Activated CD4-positive, alpha-beta T cell treated with anti-CD3 and anti-CD28 coated beads, Interleukin-2, Interleukin-6, amounts not matched to agents 100 ng/mL and 50 ng/mL, durations not matched to agents 16 hours and 8 hours (primary cell): ENCODE measurements at regions not wholly inside any gene's neighbourhood (a gene's known extent, or its start where the extent isn't known, plus 50 kb on each side); places are given as distances from the start of the nearest gene placed in this dataset.

Source experiments
- DNase-seq: peaks from one replicate; pipeline ENCODE4 v3.0.0-alpha.2; 2020

DNA sequence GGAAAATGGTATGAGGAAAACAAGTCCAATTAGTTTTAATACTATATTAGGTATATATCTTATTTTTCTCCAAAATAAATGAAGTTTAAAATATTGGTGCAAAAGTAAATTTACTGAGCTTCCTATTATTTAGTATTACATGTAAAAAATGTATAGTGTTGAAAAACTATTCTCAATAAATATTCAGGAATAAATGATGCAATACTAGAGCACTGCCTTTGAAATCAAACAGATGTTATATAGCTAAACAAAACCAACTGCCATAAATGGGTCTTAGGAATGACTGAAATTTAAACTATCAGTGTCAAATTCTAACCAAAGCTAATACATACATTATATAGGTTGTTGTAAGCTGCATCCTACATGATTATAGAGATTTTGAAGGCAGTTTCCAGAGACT is 1434.0 kb upstream of the LRRTM3 start:
- DNase-seq: no peak

DNA sequence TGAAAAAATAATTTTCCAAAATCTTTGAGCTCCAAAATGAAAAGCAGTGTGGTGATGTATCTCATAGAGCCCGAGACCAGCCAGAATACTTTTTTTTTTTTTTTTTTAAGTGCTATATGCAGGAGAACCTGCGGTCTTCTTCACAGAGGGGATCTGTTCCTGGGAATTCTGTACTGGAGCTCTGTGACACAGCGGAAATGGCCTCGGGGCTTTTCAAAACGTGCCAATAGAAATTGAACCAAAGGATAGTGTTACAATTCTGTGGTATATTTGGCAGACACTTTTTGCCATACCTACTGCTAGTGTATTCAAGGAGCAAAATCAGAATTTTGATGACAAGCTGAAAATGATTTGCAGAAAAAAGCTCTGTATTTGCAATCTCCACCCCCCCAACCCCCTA is 1429.3 kb upstream of the LRRTM3 start:
- no peak for DNase-seq

DNA sequence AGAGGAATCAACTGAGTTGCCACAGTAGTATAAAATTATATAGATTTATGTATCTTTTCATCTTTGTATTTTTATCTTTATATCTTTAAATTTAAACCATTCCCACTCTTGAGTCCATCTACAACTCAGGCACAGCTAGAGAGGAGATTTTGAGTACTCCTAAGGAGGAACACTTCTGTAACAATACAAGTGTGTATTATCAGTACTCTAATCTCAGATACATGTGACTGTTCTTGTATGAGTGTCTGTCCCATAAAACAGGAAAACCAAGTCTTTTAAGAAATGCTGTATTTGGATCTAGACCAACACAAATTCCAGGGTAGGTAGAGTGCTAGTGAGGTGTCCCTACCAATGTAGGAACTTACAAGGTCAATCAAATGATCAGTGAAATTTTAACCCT is 1428.0 kb upstream of the LRRTM3 start:
- DNase-seq: no peak

DNA sequence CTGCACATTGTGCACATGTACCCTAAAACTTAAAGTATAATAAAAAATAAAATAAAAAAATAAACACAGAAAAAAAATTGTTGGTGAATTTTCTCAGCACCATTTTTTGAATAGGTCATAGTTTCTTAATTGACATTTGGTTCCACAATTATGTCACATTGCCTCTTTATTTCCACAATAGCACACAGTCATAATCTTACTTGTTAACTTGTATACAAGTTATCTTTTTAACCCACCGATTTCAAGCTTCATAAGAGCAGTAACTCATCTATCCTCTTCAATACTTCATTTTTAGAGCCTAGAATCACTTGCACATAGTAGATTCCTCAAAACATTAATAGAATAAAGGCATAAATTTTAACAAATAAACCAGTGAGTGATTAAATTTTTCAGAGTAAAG is 1425.1 kb upstream of the LRRTM3 start:
- DNase-seq: no peak

DNA sequence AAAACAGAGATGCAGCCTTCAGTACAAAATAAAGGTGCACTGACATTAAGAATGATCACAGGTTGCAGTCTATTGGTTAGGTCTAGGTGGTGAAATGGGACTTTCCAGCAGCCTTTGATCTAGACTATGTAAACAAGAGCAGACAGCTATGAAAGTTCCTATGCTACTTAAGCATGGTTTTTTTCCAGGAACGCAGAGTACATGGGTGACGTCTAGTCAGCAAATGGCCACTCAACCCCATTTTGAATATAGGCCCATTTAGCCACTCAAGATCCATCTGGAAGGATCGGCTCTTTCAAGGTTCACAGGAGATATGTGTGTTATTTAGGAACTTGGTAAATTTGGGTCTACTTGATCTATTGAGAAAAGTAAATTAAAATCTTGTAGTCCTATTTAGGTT is 1424.6 kb upstream of the LRRTM3 start:
- DNase-seq: peak; percentile 0

DNA sequence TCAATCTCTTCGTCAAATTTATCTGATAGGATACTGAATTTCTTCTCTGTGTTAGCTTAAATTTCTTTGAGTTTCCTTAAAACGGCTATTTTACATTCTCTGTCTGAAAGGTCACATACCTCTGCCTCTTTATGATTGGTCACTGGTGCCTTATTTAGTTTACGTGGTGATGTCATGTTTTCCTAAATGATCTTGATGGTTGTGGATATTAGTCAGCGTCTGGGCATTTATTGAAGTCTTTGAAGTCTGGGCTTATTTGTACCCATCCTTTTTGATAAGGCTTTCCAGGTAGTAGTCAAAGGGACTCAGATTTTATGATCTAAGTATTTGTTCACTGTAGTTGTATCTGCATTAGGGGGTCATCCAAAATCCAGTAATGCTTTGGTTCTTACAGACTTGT is 1407.5 kb upstream of the LRRTM3 start:
- DNase-seq: no peak

DNA sequence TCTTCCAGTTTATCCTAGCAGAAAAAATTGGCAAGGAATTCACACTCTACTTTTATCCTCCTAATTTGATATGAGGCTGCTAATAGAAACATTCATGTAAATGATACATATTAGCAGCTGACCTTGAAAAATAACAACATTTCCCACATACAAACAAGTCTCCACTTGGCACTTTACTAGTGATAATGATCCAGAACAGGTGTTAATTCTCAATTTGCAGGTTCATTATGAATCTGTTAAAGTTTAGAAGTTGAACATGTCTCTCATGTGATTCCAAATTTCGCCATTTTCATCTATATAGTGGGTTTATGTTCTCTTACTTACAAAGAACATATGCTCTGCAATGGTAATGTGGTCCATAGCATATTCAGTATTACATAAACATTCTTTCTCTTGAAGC is 1396.8 kb upstream of the LRRTM3 start:
- no peak for DNase-seq

DNA sequence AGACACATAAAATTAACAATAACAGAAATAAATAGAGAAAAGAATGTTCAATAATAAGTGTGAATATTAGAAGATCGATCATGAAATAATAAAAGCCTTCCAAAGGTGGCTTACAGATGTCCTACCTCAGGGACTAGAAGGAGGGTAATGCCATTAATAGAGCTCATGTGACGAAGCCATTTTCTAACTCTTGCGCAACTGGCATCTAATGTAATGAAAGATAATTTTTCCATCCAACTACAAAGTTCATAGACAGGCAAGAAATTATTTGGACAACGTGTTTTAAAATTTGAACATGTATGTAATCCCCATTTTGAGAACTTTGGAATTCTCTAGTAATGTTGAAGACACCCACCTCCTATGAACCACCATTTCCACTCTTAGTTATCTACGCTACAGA is 1394.3 kb upstream of the LRRTM3 start:
- no peak for DNase-seq

DNA sequence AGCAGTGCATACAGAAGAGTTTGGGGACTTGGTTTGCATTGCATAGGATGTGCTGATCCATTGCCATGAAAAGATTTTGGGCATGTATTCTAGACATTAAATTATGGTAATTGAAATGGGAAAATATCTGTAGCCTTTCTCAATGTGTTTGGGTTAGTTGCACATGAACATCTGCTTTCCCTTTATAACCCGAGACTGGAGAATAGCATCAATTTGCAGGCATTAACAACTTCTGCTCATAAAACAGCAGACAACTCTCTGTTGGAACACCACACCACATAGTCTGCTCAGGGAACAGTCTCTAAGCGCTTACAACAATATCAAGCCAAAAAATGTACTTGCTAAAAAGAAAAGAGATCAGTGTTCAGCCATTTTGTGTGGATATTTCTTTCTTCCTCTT is 1391.1 kb upstream of the LRRTM3 start:
- no peak for DNase-seq

DNA sequence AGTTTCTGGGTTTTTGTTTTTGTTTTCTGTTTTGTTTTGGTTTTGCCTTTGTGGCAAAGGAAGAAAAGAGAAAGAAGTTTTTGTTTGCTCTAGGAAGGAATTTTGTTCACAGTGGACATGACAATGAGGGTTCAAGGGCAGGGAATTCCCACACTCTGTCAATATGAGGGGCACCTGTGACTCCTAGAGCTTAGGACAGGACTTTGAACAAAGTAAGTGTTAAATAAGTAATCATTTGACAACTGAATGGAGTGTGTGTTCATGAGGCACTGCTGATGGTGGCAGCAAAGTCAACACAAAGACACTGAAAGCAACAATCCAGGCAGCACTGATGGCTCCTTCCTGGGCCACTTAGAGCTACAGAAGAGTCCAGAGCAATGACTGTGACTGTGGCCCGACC is 1381.1 kb upstream of the LRRTM3 start:
- DNase-seq: no peak

DNA sequence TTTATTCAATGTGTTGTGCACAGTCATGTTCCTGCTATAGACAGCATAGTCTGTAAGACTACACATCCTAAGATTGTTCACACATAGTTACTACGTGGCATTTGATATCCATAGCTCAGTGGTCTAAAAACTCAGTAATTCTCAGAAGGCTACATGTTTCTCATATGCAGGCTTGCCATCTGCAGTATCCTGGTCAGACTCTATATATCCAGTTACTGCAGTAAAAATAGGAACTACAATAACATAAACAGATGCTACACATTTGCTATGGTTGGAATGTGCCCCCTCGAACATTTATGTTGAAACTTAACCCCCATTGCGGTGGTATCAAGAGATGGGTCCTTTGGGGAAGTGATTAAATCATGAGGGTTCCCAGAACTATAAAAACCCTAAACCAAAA is 1377.8 kb upstream of the LRRTM3 start:
- DNase-seq: no peak

DNA sequence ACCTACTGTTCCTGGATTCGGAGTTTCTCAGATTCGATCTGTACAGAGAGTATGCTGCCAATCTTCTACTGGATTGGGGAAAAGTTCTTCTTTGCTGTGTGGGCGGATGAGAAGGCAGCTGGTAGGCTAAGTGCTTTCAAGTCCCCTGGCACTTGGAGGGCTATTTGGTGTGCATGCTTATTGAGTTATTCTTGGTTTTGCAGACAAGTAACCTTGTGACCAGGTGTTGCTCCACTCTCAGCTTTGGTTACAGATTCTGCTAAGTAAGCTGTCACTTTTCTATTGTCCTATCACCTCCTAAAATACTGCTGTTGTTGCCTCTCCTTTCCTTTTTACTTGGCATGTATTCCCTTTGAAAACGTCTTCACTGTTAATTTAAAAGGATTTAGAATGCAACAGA is 1375.1 kb upstream of the LRRTM3 start:
- no peak for DNase-seq

DNA sequence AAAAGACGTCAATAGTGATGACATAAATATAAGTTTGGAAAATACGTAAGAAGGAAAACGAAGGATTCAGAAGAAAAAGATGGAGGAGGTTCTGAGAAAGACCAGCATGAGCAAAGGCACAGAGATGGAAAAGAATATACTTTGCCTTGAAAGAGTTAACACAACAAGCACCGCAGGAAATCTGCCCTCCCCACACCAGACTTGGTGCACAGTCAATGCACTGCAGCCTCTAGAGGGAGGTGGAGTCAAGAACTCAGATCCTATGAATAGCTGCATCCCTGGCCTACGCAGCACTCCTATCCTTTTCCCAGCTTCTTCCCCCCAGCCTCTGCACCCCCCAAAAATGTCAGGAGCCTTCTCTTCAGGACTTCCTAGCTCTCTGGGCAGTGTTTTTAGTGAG is 1370.6 kb upstream of the LRRTM3 start:
- no peak for DNase-seq

DNA sequence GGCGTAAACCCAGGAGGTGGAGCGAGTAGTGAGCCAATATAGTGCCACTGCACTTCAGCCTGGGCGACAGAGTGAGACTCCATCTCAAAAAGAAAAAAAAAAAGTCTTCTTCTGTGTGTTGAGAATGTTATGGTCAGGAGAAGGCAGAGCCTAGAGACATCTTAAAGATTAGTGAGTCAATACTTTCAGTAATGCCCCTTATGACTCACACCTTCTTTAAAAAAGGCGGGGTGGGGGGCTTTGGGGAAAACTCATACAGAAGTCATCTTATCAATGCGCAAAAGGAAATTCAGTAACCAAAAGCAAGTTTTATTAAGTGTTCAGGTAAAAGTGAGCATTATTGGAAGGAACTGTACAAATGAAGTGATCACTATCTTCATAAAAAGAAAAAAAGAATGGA is 1369.8 kb upstream of the LRRTM3 start:
- no peak for DNase-seq

DNA sequence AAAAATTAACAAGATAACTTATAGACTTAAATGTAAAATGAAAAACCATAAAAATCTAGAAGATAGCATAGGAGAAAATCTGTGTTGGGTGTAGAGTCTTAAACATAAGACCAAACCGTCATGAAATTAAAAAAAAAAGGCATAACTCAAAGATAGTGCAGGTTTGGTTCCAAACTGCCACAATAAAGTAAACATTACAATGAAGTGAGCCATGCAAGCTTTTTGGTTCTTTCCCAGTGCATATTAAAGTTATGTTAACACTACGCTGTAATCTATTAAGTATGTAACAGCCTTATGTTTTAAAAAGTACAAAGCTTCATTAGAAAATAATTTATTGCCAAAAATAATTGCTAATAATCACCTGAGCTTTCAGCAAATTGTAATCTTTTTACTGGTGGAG is 1366.5 kb upstream of the LRRTM3 start:
- DNase-seq: no peak

DNA sequence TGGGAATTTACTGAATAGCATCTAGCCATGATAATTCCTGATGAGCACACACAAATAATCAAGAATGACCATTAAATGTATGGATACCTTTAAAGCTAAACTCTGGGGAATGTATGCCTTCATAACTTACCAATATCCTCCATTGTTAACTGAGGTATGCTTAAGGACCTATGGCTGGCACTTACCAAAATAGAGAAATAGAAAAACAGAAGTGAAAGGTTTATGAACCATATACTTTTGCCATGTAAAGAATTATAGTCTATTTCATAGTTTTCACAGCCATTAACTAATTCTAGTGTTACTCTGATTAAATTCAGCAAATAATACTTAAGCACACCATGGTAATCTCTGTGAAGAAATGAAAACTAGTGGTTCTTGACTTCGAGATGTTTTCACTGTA is 1360.6 kb upstream of the LRRTM3 start:
- no peak for DNase-seq

DNA sequence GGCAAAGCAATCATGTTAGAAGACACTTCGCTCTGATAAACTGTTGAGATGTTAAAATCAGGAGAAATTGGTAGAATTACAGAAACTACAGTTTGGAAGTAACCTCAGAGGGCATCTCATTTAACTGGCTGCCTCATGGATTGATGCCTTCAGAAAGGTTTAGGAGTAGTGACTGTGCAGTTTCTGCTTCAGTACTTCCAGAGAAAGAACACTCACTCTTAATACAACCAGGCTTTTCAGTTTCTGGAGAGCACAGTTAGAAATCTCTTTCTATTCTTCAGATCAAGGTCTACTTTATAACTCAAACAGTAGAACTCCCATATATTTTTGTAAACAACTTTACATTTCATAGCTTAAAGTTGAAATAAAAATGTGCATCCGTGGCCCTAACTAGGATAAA is 1358.9 kb upstream of the LRRTM3 start:
- no peak for DNase-seq

DNA sequence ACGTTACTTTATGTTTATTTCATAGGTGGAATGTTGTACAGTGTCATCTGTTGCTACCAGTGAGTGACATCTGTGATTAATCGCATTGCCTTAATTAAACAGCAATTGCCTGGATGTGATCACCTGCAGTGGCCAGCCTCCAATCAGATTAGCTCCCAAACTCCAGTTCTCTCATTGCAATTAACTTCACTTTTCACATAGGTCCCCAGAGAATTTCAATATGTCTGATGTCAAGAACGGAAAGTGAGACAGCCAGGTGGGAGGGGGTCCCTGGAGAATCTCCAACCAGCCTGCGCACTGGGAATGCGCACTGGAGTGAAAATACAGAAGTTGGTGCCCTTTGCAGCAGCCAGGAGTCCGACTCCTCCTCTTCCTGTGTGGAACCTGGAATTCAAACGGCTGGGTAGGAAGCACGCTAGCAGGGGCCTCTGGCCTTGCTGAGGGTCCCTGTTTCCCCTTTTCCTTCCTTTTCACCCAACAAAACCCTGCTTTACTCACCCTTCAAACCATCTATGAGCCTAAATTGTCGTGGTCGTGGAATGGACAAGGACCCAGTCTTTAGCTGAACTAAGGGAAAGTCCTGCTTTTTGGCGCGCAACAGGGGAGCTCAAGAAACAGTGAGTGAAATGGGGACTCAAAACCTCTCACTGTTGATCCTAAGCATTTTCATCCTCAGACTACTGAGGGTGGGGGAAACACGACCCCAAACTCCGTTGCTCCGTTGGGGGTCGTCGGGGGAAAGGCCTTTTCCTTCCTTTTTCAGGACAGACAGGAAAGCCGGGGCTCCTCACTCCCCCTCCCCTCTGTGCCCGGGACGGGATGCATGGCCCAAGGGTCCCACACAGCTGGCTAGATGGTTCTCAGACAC is 1355.5 kb upstream of the LRRTM3 start:
- DNase-seq: no peak

DNA sequence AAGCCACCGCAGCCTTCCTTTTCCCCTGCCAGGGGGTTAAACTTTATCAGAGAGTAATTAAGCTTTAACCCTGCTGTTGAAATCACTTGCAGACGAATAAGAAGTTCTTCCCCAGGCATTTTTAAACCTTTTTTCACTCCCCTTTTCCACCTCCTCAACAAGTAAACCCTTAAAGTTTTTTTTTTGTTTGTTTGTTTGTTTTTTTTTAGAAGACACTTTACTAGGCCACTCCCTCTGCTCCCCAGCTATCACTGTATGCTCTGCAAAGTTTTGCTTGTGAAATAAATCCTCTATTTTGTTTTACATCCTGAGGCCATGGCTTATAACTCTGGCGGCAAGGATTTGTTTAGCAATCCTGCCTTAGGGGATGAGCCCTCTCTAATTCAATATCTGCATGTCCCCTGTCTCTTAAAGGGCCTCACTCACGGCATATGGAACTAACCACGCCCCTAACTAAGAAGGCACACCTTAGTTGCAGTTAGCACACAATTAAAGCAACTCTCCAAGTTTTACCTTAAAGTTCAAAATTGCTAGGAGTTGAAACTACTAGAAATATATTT is 1354.7 kb upstream of the LRRTM3 start:
- no peak for DNase-seq

DNA sequence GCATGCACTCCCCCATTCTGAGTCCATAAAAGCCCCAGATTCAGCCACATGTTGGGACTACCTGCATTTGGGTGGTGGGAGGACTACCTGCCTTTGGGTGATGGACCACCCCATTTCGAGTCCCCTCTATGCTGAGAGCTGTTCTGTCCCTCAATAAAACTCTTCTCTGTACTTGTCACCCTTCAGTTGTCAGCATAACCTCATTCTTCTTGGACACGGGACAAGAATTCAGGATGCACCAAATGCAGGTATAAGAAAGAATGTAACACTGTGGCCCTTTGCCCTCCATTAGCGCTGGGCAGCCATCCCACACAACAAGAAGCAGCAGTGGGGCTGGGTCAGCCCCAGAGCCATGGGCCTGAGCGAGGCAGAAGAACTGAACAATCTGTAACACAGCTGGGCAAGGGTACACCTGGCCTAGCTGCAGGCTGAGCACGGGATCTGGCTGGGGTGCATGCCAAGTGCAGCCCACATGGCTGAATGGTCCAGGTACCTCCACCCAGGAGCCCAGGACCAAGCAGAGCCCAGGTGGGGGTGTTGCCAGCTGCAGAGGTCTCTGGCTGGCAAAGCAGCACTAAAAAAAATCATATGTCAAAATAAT is 1344.3 kb upstream of the LRRTM3 start:
- no peak for DNase-seq

DNA sequence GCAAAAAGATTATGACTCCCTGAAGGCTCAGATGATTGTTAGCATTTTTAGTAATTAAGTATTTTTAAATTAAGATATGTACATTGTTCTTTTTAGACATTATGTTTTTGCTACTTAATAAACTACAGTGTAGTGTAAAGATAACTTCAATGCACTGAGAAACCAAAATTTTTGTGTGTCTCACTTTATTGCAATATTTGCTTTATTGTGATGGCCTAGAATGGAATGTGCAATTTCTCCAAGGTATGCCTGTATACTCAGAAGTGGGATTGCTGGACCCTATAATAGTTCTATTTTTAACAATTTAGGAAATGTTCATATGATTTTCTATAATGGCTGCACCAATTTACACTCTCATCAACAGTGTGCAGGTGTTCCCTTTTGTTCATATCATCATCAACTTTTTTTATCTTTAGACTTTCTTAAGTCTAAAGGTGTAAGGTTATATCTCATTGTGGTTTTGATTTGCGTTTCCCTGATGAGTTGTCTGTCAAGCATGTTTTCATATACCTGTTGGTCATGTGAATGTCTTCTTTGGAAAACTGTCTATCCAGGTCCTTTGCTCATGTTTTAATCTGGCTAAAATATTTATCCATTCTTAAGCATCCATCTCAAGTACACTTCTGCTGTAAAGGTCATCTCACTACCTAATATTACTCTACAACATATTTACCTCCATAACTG is 1323.5 kb upstream of the LRRTM3 start:
- no peak for DNase-seq

DNA sequence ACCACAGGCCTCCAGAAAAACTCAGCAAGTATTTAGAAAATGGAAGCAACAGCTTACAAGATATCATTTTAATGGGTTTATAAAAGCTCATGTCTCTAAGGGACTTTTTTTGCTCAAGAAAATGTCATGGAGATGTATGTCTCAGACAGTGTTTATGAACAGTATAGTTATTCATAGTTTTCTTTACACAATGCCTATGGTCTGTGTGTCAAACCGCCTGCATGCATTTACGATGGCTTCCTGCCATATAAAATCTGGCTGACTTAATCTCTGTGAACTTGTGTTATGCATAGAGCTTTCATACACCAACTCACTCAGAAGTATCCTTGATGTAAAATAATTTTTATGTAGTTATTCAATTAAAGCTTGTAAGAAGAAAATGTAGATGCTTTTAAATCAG is 1314.2 kb upstream of the LRRTM3 start:
- no peak for DNase-seq

DNA sequence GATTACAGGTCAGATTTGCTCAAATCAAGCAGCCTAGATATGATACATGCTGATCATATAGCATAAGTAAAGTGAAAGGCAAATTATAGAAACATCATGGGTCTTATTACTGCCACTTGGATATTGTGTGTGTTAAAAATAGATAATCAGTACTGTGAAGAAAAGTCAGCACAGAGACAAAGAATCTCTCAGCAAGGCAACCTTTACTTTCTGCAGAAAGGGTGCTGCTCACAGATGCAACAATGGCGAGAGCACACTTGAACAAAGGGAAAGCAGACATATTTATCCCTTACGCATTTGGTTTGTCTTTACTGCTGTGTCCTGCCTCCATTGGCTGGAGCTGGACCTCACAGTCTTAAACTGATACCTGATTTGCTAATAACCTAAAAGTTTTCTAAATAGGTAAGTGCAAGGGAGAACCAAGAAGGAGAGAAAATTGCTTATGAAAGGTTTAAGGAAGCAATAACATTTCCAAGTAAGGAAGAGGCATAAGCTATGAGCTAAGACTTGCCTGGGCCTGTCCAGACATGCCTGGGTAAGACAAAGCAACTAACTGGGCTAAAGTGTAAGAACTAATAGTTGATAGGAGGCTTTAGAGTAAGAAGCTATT is 1310.8 kb upstream of the LRRTM3 start:
- DNase-seq: no peak

DNA sequence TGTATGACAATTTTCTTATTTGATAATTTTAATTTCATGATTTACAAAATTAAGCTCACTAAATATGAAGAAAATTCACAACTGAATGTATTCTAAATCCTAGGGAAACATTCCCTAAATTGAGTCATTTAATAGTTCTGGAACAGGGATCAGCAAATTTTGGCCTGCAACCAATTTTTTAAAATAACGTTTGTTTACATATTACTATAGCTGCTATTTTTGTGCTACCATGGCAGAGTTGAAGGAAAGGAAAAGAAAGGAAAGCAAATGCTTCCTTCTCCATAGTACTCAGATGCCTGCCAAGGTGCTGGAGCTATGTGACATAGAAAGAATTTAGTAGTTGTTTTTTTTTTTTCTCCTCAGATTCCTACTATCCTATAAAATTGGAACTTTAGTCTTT is 1307.7 kb upstream of the LRRTM3 start:
- DNase-seq: no peak
